HG02610 (cell line): ENCODE measurements at regions not wholly inside any gene's neighbourhood (a gene's known extent, or its start where the extent isn't known, plus 50 kb on each side); places are given as distances from the start of the nearest gene placed in this dataset.

ENCODE experiments used
- ATAC-seq: cut with Tn5 transposase; IDR thresholded peaks from one replicate; pipeline ENCODE4 v1.9.1; 2021; ENCODE audit warnings: mild to moderate bottlenecking, moderate library complexity; ENCODE audit not compliant: unreplicated experiment

- ATAC-seq: no peak
Measured at GRCh38 chr19:30672926-30673325, 300.7 kb downstream of the ZNF536 start.

DNA sequence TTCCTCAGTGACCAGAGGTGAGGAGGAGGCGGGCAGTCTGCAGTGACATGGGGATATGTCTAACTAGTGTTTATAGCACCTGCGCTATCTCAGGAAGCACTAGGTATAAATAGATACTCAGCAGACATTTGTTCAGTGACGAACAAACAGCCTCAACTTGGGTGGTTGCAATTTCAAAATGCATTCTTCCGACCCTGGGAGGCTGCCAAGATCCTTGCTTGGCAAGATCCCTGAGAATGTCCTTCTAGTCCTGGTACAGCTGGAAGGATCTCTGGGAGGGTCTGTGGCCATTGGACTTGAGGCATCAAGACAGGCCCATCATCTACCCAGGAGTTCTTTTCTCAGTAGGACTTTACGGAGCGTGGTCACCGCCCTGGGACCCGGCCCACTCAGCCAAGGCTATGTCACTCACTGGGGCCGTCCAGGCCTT lies 299.5 kb downstream of the ZNF536 start:
- no peak for ATAC-seq

DNA sequence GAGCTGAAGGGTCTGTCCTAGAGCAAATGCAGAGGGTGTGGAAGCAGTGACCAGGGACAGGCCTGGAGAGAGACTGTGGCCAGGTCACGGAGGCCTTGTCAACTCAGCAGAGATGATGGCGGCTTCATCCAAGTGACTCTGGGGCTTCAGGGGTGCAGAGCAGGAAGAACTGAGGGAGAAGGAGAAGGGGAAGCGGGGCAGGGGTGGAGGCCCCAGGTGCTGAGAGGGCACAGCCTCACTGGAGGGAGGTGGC lies 299.1 kb downstream of the ZNF536 start:
- no peak for ATAC-seq

DNA sequence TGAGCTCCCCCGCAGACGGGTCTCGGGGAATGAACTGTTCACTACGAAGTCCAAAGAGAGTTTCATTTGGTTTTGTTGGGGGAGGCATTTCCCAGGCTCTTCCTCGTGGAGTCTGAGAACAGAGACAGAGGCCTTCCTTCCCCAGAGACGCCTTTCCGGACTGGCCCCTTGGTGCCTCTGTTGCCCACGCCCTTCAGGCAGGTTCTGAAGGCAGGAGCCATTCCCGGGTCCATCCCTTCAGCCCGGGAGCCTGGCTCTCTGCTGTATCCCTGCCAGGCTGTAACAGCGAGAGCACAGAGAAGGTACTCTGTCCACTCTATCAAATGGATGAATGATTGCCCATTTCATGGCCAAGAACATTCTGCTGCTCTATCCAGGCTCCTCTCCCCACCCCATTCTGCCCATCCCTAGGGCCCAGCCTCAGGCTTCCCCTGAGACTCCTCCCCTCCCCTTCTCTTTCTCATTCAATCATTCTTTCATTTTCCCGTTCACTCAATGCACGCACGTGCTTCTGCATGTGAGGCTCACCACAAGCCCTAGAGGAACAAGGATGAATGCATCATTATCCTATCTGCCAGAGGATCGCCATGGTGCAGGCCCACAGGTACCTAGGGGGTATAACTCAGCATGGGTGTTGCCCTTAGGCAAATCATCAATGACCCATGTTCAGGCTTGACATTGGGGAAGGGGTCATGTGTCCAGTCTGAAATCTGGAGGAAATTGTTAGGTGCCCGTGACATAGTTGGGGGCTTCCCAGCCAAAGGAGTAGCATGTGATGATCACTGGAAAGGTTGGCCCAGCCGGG lies 298.6 kb downstream of the ZNF536 start:
- ATAC-seq: no peak

GRCh38 chr19:30670011-30670329 lies 297.8 kb downstream of the ZNF536 start:
- ATAC-seq: no peak

DNA sequence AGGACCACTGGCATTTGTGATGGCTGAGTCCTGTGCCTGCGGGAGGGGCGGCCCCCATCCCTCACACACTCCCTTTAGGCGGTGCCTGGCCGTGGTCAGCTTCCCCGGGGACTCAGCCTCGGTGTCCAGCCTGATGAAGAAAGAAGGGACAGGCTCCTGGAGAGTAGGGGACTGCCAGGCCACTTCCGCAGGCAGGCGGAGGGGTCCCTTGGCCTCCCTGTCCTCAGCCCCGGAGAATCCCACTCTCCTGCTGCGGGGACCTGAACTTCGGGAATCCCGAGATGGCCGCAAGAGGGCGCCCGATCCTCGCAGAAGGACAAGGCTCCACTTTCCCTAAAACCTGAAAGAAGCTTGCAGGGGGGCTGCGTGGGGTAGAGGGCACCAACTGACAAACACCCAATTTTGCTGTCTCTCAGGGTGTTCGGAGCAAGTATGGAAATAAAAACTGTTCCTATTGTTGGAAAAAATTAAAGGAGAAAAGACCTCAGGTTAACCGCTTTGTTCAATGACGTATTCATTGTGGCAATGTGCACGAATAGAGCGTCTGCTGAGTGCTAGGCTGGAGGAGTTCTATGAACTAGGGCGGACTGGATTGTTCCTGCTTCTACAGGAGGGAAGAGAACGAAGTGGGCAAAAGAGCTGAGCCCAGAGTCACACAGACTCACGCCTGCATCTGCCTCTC lies 297.3 kb downstream of the ZNF536 start:
- no peak for ATAC-seq

GRCh38 chr19:30668521-30669155 lies 296.5 kb downstream of the ZNF536 start:
- ATAC-seq: no peak

GRCh38 chr19:30667746-30668145 lies 295.6 kb downstream of the ZNF536 start:
- ATAC-seq: no peak

- no peak for ATAC-seq
Measured at GRCh38 chr19:30667227-30667626, 295.0 kb downstream of the ZNF536 start.

DNA sequence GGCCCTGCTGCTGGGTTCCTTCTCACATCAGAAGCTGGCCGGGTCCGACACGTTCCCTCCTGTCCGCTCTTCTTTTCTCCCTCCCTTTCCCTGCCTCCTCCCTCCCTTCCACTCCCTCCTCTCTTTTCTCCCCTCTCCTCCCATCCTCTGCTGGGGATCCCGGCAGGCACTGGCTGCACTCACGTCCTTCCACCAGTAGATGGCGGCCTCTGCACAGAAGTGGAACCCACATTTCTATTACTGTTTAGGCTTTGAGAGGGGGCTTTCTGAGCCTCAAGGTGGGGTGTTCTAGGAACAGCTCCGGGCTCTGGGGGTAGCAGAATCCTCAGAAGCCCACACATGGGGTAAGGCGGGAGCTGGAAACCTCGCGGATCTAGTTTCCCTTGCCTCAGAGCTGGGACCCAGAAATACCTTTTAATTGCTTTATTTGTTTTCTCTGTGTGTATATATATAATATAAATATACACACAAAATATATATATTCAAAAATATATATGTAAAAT lies 294.2 kb downstream of the ZNF536 start:
- no peak for ATAC-seq

DNA sequence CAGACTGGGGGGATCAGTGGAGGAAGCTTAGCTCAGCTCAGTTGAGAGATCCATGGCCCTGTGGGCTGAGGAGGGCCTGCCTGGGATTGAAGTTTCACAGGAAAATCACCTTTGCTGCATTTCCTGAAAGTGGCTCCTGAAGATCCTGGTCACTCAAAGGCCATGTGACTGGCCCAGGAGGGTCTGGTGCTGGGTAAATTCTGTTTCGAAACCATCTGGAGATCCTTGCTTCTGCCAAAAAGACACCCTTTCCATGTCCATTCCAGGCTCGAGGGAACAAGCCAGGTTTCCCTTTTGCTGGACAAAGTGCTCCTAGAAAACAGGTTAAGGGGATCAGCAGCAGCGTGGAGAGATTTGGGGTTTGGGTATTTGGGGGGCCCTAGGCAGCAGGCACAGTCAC lies 293.3 kb downstream of the ZNF536 start:
- ATAC-seq: no peak

- no peak for ATAC-seq
Measured at GRCh38 chr19:30663611-30664174, 291.5 kb downstream of the ZNF536 start.

DNA sequence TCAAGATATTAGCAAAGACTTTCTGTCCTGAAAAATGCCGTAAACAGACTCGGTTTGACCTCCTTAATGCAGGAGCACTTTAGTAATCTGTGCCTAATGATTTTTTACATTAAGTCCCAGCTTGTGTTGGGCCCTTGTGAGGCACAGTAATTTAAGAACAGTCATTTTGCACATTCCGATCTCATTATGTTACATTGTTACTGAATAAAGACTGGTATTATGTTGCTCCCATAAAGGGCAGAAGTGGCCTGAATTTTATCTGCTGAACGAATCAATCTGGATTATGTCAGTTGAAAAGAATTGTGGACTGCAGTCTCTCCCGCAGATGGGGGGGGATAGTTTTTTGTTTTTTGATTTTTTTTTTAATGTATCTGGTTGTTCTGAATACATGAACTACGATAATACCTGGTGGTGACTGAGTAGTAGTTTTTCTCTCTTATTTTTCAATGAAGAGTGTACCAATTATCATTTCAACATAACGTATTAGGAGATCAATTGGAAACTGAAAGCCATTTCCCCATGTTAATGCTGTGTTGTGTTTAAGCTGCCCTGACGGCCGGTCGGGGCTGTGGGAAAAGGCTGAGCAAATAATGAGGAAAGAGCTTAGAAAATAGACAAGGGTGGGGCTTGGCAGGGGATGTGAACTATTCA lies 290.2 kb downstream of the ZNF536 start:
- ATAC-seq: no peak

DNA sequence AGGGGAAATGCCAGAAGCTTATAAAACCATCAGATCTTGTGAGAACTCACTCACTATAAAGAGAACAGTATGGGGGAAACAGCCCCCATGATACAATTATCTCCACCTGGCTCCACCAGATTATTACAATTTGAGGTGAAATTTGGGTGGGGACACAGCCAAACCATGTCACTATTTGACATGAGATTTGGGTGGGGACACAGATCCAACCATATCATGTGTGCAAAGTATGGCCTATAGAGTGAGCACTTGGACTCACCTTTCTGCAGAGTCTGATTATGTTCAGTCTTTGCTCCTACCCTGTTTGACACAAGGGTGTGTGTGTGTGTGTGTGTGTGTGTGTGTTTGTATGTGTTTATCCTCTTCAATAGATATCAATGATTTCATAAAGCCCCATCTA lies 287.5 kb downstream of the ZNF536 start:
- ATAC-seq: no peak

- no peak for ATAC-seq
Measured at GRCh38 chr19:30656520-30657100, 284.4 kb downstream of the ZNF536 start.

DNA sequence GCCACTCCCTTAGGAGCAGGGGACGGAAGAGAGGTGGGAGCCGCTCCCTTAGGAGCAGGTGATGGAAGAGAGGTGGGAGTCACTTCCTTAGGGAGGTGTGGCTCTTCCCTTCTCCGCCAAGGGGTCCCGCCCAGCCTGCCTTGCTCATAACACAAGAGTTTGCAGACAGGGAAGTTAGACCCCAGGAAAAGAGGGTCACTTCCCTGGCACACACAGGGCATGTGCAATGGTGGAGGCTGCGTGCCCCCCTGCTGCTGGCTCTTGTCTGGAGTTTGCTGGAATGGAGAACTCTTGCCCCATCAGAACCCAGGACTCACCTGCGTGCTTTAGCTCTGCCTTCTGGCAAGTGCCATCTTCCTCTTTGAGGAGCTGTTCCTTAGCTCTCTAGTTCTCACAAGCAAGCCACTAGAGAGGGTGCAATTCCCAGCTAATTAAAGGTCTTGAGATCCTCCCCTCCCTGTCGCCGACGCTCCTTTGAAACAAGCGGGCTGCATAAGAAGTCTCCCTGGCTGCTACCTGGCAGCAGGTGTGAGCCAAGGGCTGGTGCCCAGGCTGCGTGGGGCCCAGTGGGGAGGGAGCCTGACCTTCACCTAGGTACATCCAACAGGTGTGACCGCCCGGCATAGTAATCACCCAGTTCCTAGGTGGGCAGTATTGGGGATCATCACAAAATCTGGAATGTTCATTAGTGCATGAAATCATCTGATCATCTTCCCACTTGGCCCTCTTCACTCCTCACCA lies 281.6 kb downstream of the ZNF536 start:
- no peak for ATAC-seq

- ATAC-seq: no peak
Measured at GRCh38 chr19:30652751-30653150, 280.6 kb downstream of the ZNF536 start.

DNA sequence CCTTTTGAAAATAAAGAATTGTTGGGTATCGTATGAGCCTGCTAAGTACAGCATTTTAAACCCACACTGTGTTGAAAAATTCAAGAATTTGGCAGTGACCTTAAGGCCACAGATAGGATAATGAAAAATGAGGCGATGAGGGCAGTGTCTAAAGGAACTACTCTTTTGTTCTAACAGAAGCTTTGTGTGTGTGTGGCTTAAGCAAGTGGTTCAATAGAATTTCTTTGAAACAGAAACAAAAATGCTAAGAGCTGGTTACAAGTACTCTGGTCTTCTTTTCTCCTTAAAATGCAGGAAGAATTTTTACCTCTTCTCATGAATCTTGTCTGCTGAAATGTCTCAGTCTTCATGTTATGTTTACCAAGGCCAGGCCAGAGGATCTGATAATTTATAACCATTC lies 279.5 kb downstream of the ZNF536 start:
- no peak for ATAC-seq

- ATAC-seq: no peak
Measured at GRCh38 chr19:30651066-30651465, 278.9 kb downstream of the ZNF536 start.

GRCh38 chr19:30649934-30650614 lies 277.9 kb downstream of the ZNF536 start:
- ATAC-seq: no peak
